Neutrophil (primary cell): ENCODE measurements at regions not wholly inside any gene's neighbourhood (a gene's known extent, or its start where the extent isn't known, plus 50 kb on each side); places are given as distances from the start of the nearest gene placed in this dataset.

Experiments used
- H3K27ac ChIP-seq: fragments of 200-600 bp; sonication (generic); 2 replicates; pipeline ENCODE4 v1.5.1; 2016; ENCODE audit warnings: mild to moderate bottlenecking, moderate library complexity
- H3K27me3 ChIP-seq: fragments of 200-600 bp; sonication (generic); 2 replicates; pipeline ENCODE4 v1.6.0; 2016; ENCODE audit warnings: mild to moderate bottlenecking
- H3K36me3 ChIP-seq: fragments of 200-600 bp; sonication (generic); 2 replicates; pipeline ENCODE4 v1.5.1; 2017
- H3K4me1 ChIP-seq, 2 experiments: fragments of 200-600 bp in 1 of 2; sonication (generic) in 1 of 2; 1 replicate in 1 of 2; 2 replicates in 1 of 2; pipeline versions ENCODE4 v1.5.1 to v1.6.1; 2013 to 2016; ENCODE audit warnings: low read depth in 1 of 2, low read length in 1 of 2, mild to moderate bottlenecking in 1 of 2, moderate library complexity in 1 of 2; ENCODE audit not compliant: control insufficient read depth in 1 of 2, insufficient read depth in 1 of 2
- H3K4me3 ChIP-seq, 2 experiments: fragments of 200-600 bp in 1 of 2; sonication (generic) in 1 of 2; 1 replicate in 1 of 2; 2 replicates in 1 of 2; pipeline ENCODE4 v1.5.1; 2013 to 2016; ENCODE audit warnings: low read depth in 1 of 2, low read length in 1 of 2, mild to moderate bottlenecking in 1 of 2, moderate library complexity in 1 of 2
- H3K9me3 ChIP-seq: fragments of 200-600 bp; sonication (generic); 2 replicates; pipeline ENCODE4 v1.5.1; 2016
- TF ChIP-seq, protein P1 (sequence below): fragments of 200-600 bp; sonication (generic); IDR thresholded peaks from 2 replicates; pipeline ENCODE4 v1.5.1; 2016; ENCODE audit warnings: antibody characterized with exemption

DNA sequence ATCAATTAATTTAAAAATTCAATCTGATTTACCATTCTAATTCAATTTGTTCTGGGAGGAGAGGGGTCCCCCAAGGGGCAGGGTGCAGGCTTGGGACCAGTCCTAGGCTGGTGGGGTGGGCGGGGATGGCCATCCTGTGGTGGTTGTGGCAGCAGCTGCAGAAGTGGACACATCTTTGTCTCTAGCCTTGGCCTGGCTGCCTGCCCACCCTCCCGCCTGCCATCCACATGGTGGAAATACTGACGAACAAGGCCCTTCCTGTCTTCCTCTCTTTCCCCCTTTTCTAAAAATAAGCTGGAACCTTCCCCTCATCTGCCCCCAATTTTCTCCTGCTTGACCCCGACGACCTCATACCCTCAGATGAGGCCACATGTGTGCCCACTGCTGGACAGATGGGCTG, 130.9 kb downstream of the FOXD2 start:
- no peaks in the 10 kb centered on the region for H3K36me3 ChIP-seq
- H3K4me1 ChIP-seq, result no peaks in the 10 kb centered on the region
- no peak overlapping the region for H3K27ac ChIP-seq
- H3K27me3 ChIP-seq, result peaks cover 51% of the 10 kb centered on the region
- TF ChIP-seq, protein P1, sequence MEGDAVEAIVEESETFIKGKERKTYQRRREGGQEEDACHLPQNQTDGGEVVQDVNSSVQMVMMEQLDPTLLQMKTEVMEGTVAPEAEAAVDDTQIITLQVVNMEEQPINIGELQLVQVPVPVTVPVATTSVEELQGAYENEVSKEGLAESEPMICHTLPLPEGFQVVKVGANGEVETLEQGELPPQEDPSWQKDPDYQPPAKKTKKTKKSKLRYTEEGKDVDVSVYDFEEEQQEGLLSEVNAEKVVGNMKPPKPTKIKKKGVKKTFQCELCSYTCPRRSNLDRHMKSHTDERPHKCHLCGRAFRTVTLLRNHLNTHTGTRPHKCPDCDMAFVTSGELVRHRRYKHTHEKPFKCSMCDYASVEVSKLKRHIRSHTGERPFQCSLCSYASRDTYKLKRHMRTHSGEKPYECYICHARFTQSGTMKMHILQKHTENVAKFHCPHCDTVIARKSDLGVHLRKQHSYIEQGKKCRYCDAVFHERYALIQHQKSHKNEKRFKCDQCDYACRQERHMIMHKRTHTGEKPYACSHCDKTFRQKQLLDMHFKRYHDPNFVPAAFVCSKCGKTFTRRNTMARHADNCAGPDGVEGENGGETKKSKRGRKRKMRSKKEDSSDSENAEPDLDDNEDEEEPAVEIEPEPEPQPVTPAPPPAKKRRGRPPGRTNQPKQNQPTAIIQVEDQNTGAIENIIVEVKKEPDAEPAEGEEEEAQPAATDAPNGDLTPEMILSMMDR, result no peak
- H3K9me3 ChIP-seq, result no peaks in the 10 kb centered on the region
- no peak overlapping the region for H3K4me3 ChIP-seq

DNA sequence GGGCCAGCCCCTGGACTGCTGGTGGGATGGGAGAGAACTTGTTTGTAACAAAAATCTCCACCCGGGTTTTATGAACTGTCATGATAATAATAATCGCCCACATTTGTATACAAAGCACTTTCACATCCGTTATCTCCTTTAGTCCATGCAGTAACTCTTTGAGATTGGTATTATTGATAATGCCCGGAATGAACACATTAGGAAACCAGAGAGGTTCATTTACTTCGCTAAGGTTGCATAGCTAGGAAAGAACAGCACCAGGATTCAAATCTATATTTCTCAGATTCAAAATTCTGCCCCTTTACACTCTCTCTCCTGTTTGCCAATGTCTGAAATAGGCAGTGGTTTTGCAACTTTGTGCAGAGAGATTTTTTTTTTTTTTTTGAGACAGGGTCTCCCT, 131.4 kb downstream of the FOXD2 start:
- no peaks in the 10 kb centered on the region for H3K36me3 ChIP-seq
- H3K27ac ChIP-seq, result no peak overlapping the region
- no peaks in the 10 kb centered on the region for H3K4me1 ChIP-seq
- no peak overlapping the region for H3K4me3 ChIP-seq
- peaks cover 46% of the 10 kb centered on the region for H3K27me3 ChIP-seq
- TF ChIP-seq, protein P1, result no peak
- H3K9me3 ChIP-seq, result no peaks in the 10 kb centered on the region

- no peaks in the 10 kb centered on the region for H3K4me1 ChIP-seq
- H3K4me3 ChIP-seq, result no peak overlapping the region
- TF ChIP-seq, protein P1, result no peak
Observed at GRCh38 chr1:47569681-47570470, 132.0 kb downstream of the FOXD2 start.

GRCh38 chr1:47571161-47571560, 133.3 kb downstream of the FOXD2 start:
- Histone ChIP-seq H3K9me3 (no peaks in the 10 kb centered on the region), H3K4me3 (no peak overlapping the region), H3K27me3 (peaks cover 40% of the 10 kb centered on the region), H3K27ac (no peak overlapping the region), H3K36me3 (no peaks in the 10 kb centered on the region), H3K4me1 (no peaks in the 10 kb centered on the region)
- TF ChIP-seq, protein P1, result no peak

More at GRCh38 chr1:47569681-47570470, 132.0 kb downstream of the FOXD2 start:
- peaks cover 40% of the 10 kb centered on the region for H3K27me3 ChIP-seq
- no peaks in the 10 kb centered on the region for H3K36me3 ChIP-seq
- no peaks in the 10 kb centered on the region for H3K9me3 ChIP-seq
- no peak overlapping the region for H3K27ac ChIP-seq

DNA sequence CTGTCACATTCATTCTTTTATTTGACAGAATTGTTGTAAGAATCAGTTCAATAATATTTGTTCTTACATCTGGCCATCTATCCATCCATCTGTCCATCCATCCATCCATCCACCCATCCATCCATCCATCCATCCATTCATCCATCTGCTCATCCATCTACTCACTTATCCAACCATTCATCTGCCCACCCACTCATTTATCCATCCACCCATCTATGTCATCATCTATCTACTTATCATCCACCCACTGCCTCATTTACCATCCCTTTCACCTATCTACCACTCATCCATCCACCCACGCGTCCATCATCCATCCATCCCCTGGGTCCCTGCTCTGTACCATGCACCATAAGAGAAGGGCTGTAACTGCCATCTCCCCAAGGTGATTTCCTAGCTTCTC, 134.1 kb downstream of the FOXD2 start:
- no peak overlapping the region for H3K4me3 ChIP-seq
- H3K9me3 ChIP-seq, result no peaks in the 10 kb centered on the region
- no peaks in the 10 kb centered on the region for H3K4me1 ChIP-seq
- no peak overlapping the region for H3K27ac ChIP-seq
- no peaks in the 10 kb centered on the region for H3K36me3 ChIP-seq
- TF ChIP-seq, protein P1, result no peak
- H3K27me3 ChIP-seq, result peaks cover 40% of the 10 kb centered on the region
